CD14-positive monocyte (primary cell): ENCODE measurements at regions not wholly inside any gene's neighbourhood (a gene's known extent, or its start where the extent isn't known, plus 50 kb on each side); places are given as distances from the start of the nearest gene placed in this dataset.
A peak's percentile ranks its signal among the peaks of the same experiment; 100 is the strongest.

ENCODE experiments used
- DNase-seq, 3 donors: peaks; one replicate each; pipeline ENCODE4 v3.0.0-alpha.2; 2011 to 2022
- H2AFZ ChIP-seq: 2 replicates; pipeline ENCODE4 v1.6.0; 2012; ENCODE audit warnings: mild to moderate bottlenecking, low read depth, low read length, inconsistent platforms; ENCODE audit not compliant: insufficient read depth, poor library complexity, severe bottlenecking
- H3K27ac ChIP-seq, 2 donors: 1 replicate in 1 of 2; 2 replicates in 1 of 2; pipeline ENCODE4 v1.5.1; 2012 to 2013; ENCODE audit warnings: low read length in 2 of 2, control low read depth in 1 of 2, inconsistent platforms in 1 of 2, low read depth in 1 of 2, mild to moderate bottlenecking in 1 of 2
- H3K27me3 ChIP-seq, 2 donors: one replicate each; pipeline versions ENCODE4 v1.6.0 to v1.6.1; 2011 to 2013; ENCODE audit warnings: low read length in 2 of 2; ENCODE audit not compliant: control insufficient read depth in 2 of 2, insufficient read depth in 2 of 2
- H3K36me3 ChIP-seq, 2 donors: replicated peaks in 1 of 2; 1 replicate in 1 of 2; 2 replicates in 1 of 2; pipeline versions ENCODE4 v1.5.1 to v1.6.1; 2012 to 2013; ENCODE audit warnings: low read length in 2 of 2, control low read depth in 1 of 2, inconsistent platforms in 1 of 2, mild to moderate bottlenecking in 1 of 2; ENCODE audit not compliant: insufficient read depth in 2 of 2, control insufficient read depth in 1 of 2
- H3K4me1 ChIP-seq, 2 donors: 1 replicate in 1 of 2; 2 replicates in 1 of 2; pipeline versions ENCODE4 v1.5.1 to v1.6.1; 2012 to 2013; ENCODE audit warnings: low read length in 2 of 2, control low read depth in 1 of 2, inconsistent platforms in 1 of 2, mild to moderate bottlenecking in 1 of 2, moderate library complexity in 1 of 2; ENCODE audit not compliant: insufficient read depth in 2 of 2, control insufficient read depth in 1 of 2
- H3K4me2 ChIP-seq: replicated peaks from 2 replicates; pipeline ENCODE3; 2012; ENCODE audit warnings: low read length, moderate library complexity, mild to moderate bottlenecking; ENCODE audit not compliant: poor library complexity, severe bottlenecking; ENCODE audit errors: extremely low read depth
- H3K4me3 ChIP-seq, 3 experiments: fragments of 200-600 bp in 1 of 3; sonication (generic) in 1 of 3; replicated peaks in 1 of 3; 1 replicate in 2 of 3; 2 replicates in 1 of 3; pipeline ENCODE4 v1.5.1; 2011 to 2013; ENCODE audit warnings: low read length in 3 of 3, mild to moderate bottlenecking in 3 of 3, control low read depth in 2 of 3, low read depth in 2 of 3, inconsistent platforms in 1 of 3, moderate library complexity in 1 of 3
- H3K79me2 ChIP-seq: 2 replicates; pipeline ENCODE4 v1.6.0; 2012; ENCODE audit warnings: mild to moderate bottlenecking, control low read depth, inconsistent platforms, low read length, moderate library complexity; ENCODE audit not compliant: insufficient read depth
- H3K9ac ChIP-seq: 2 replicates; pipeline ENCODE4 v1.6.0; 2017; ENCODE audit warnings: low read length, mild to moderate bottlenecking; ENCODE audit not compliant: insufficient read depth, poor library complexity, severe bottlenecking
- H3K9me3 ChIP-seq, 2 donors: replicated peaks in 1 of 2; 1 replicate in 1 of 2; 2 replicates in 1 of 2; pipeline versions ENCODE4 v1.5.1 to v1.6.1; 2012 to 2013; ENCODE audit warnings: low read length in 2 of 2, control low read depth in 1 of 2; ENCODE audit not compliant: control insufficient read depth in 1 of 2, insufficient read depth in 1 of 2
- H4K20me1 ChIP-seq: 2 replicates; pipeline ENCODE4 v1.6.0; 2012; ENCODE audit warnings: mild to moderate bottlenecking, low read length, control low read depth, moderate library complexity; ENCODE audit not compliant: insufficient read depth
- H3K27ac Mint-ChIP-seq, 7 donors: one replicate each; pipeline ENCODE4 v1.8.0; 2020; ENCODE audit warnings: mild to moderate bottlenecking in 7 of 7, mixed read lengths in 7 of 7, moderate library complexity in 6 of 7, inconsistent platforms in 2 of 7
- H3K27me3 Mint-ChIP-seq, 3 donors: one replicate each; pipeline ENCODE4 v1.8.0; 2021 to 2022; ENCODE audit warnings: low read depth in 3 of 3, mild to moderate bottlenecking in 3 of 3, mixed read lengths in 3 of 3, moderate library complexity in 3 of 3, inconsistent platforms in 1 of 3
- H3K36me3 Mint-ChIP-seq, 2 donors: one replicate each; pipeline ENCODE4 v1.8.0; 2020; ENCODE audit warnings: mixed read lengths in 2 of 2, inconsistent platforms in 1 of 2, mild to moderate bottlenecking in 1 of 2
- H3K4me1 Mint-ChIP-seq: one replicate; pipeline ENCODE4 v1.8.0; 2020; ENCODE audit warnings: mild to moderate bottlenecking, mixed read lengths
- H3K4me3 Mint-ChIP-seq, 2 donors: one replicate each; pipeline ENCODE4 v1.8.0; 2020; ENCODE audit warnings: mild to moderate bottlenecking in 2 of 2, mixed read lengths in 2 of 2, moderate library complexity in 1 of 2
- H3K9me3 Mint-ChIP-seq, 7 donors: one replicate each; pipeline ENCODE4 v1.8.0; 2020 to 2022; ENCODE audit warnings: mixed read lengths in 7 of 7, mild to moderate bottlenecking in 6 of 7, moderate library complexity in 6 of 7, inconsistent platforms in 2 of 7
- CTCF ChIP-seq: fragments of 200-600 bp; IDR thresholded peaks from one replicate; pipeline ENCODE4 v1.8.0; 2022; ENCODE audit warnings: antibody characterized with exemption, mild to moderate bottlenecking
- WGBS: methylation state at CpG from one replicate; pipeline ENCODE4 v1.1.5; 2013; ENCODE audit warnings: missing lambda C conversion rate; ENCODE audit not compliant: insufficient coverage; 5-methylcytosine and 5-hydroxymethylcytosine counted together
- intact Hi-C, 2 donors: fragments of 100-400 bp; cut with micrococcal nuclease; formaldehyde crosslinking; loops; one replicate each; pipeline versions ENCODE4 v1.15.0 to v1.15.1; 2023

GRCh38 chr2:120793682-120794403 lies 58.2 kb downstream of the GLI2 start:
- Histone ChIP-seq H3K27me3 (no peaks in the 10 kb centered on the region), H3K36me3 (no peaks in the 10 kb centered on the region), H3K4me2 (no peak overlapping the region), H3K79me2 (no peaks in the 10 kb centered on the region), H3K27ac (no peak overlapping the region), H3K9ac (no peak overlapping the region), H3K4me3 (no peak overlapping the region), H3K9me3 (no peaks in the 10 kb centered on the region), H2AFZ (no peak overlapping the region), H4K20me1 (no peaks in the 10 kb centered on the region), H3K4me1 (no peaks in the 10 kb centered on the region)
- Mint-ChIP-seq H3K4me3 (no peak overlapping the region), H3K27ac (peak overlapping the region in 1 of 7 donors; percentile 38), H3K27me3 (peaks cover 3 to 8% (median 5%) of the 10 kb centered on the region in 3 donors), H3K9me3 (no peaks in the 10 kb centered on the region), H3K36me3 (no peaks in the 10 kb centered on the region), H3K4me1 (no peaks in the 10 kb centered on the region)
- intact Hi-C loops = no loop called here
- no peak for DNase-seq
- TF ChIP-seq CTCF = no peak
- 81% methylated on average over 7 of the region's 10 CpGs for WGBS

- Histone ChIP-seq H3K9me3 (no peaks in the 10 kb centered on the region), H2AFZ (no peak overlapping the region), H3K9ac (no peak overlapping the region), H3K79me2 (no peaks in the 10 kb centered on the region), H4K20me1 (no peaks in the 10 kb centered on the region), H3K27me3 (no peaks in the 10 kb centered on the region), H3K4me3 (no peak overlapping the region), H3K4me1 (no peaks in the 10 kb centered on the region), H3K27ac (no peak overlapping the region), H3K4me2 (no peak overlapping the region), H3K36me3 (no peaks in the 10 kb centered on the region)
- peaks cover 0 to 7% (median 5%) of the 10 kb centered on the region in 3 donors for H3K27me3 Mint-ChIP-seq
- intact Hi-C loops = no loop called here
- no peaks in the 10 kb centered on the region for H3K4me1 Mint-ChIP-seq
- no peak overlapping the region for H3K4me3 Mint-ChIP-seq
- H3K27ac Mint-ChIP-seq = no peak overlapping the region
- TF ChIP-seq CTCF = no peak
- DNase-seq = no peak
- no peaks in the 10 kb centered on the region for H3K9me3 Mint-ChIP-seq
- no peaks in the 10 kb centered on the region for H3K36me3 Mint-ChIP-seq
- WGBS = 86% methylated on average over 2 of the region's 3 CpGs
These were observed 59.0 kb downstream of the GLI2 start for GRCh38 chr2:120794716-120795115.
